Femur (tissue), 1 donor: ENCODE measurements at regions not wholly inside any gene's neighbourhood (a gene's known extent, or its start where the extent isn't known, plus 50 kb on each side); places are given as distances from the start of the nearest gene placed in this dataset.

Experiments used
- DNase-seq: peaks from one replicate; pipeline ENCODE4 v3.0.0-alpha.2; 2017

- no peak for DNase-seq
Measured at GRCh38 chr5:176711883-176712282, 64.6 kb downstream of the TSPAN17 start.

DNA sequence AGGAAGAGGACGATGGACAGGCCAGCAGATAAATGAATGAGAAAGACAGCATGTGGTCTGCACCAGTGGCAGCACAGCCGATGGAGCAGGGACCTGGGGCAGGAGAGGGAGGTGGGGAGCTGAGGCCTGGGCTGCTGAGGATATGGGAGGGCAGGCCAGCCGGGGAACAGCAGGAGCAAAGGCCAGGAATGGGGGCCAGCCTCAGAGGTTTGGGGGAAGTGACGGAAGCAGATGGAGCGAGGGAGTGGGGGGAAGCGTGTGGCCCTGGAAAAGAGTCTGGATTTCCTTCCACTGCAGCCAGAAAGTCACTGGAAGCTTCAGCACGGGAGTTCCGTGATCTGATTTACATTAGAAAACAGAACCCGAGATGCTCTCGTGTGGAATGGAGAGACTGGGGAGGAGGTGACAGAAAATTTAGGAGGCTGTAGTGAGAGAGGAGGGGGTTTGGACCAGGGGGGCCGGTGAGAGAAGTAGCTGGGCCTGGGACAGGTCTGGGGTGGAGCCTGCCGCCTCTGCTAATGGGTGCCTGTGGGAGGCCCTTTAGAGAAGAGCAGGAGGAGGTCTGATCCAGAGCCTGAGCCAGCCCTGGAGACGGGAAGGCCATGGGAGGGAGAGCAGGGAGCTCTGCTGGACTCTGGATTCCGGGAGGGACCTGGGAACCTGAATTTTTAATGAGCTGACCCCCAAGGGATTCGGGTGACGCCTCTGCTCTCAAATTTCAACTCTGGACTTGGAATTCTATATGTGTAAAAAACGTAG lies 65.4 kb downstream of the TSPAN17 start:
- DNase-seq = no peak

GRCh38 chr5:176713409-176713808 lies 66.1 kb downstream of the TSPAN17 start:
- DNase-seq = no peak

- DNase-seq = no peak
Measured at GRCh38 chr5:176714067-176714466, 66.8 kb downstream of the TSPAN17 start.

GRCh38 chr5:176716320-176716719 lies 69.0 kb downstream of the TSPAN17 start:
- DNase-seq = no peak

- no peak for DNase-seq
Measured at GRCh38 chr5:176719113-176719739, 71.9 kb downstream of the TSPAN17 start.

DNA sequence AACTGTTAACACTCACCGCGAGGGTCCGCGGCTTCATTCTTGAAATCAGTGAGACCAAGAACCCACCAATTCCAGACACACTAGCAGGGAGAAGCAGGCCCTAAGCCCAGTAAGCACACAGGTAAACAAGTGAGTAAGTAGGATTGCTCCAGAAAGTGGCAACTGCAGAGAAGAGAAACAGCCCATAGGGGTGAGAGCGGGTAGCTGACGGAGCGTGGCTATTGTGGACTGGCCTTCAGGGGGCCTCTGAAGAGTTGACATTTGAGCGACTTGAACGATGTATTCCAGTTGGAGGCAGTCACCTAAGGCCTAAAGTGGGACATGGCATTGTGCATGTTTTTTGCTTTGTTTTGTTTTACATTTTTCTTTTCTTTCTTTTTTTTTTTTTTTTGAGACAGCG lies 74.2 kb downstream of the TSPAN17 start:
- no peak for DNase-seq

GRCh38 chr5:176722757-176723156 lies 75.5 kb downstream of the TSPAN17 start:
- DNase-seq = no peak

- DNase-seq = no peak
Measured at GRCh38 chr5:176723440-176723839, 76.2 kb downstream of the TSPAN17 start.

- DNase-seq = no peak
Measured at GRCh38 chr5:176724472-176724871, 77.2 kb downstream of the TSPAN17 start.

DNA sequence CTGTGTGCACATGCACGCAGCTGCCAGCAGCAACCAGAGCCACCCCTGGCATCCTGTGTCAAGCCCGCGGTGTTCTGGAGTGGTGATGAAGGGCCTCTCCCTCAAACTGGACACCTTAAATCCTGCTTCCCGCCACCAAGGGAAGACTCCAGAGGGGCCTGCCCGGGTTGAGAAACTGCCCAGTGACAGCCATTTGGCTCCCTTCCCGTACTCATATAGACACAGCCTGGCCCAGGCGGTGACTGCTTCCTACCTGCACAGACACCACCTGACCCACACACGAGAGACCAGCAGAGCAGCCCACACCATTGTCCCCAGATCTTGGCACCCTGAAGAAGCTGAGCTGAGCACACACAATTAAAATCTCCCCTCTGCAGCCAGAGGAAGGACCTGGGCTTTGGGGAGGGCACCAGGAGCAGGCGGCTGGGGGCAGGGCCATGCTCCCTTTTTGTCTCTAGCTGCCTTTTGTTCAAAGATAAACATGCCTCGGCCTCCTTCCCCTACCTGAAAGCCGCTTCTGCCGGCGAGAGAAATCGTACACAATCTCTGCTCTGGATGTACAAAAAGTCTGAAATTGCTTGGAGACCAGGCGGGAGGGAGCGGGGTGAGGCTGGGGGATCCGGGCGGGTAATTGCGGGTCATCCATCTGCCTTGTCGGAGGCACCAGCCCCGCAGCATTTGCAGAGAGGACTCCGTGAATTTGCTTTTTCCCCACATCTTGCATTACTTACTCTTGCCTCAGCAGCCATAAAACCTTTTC lies 78.4 kb downstream of the TSPAN17 start:
- DNase-seq = no peak

- DNase-seq = no peak
Measured at GRCh38 chr5:176726746-176727527, 79.7 kb downstream of the TSPAN17 start.

- no peak for DNase-seq
Measured at GRCh38 chr5:176727528-176727900, 80.2 kb downstream of the TSPAN17 start.

DNA sequence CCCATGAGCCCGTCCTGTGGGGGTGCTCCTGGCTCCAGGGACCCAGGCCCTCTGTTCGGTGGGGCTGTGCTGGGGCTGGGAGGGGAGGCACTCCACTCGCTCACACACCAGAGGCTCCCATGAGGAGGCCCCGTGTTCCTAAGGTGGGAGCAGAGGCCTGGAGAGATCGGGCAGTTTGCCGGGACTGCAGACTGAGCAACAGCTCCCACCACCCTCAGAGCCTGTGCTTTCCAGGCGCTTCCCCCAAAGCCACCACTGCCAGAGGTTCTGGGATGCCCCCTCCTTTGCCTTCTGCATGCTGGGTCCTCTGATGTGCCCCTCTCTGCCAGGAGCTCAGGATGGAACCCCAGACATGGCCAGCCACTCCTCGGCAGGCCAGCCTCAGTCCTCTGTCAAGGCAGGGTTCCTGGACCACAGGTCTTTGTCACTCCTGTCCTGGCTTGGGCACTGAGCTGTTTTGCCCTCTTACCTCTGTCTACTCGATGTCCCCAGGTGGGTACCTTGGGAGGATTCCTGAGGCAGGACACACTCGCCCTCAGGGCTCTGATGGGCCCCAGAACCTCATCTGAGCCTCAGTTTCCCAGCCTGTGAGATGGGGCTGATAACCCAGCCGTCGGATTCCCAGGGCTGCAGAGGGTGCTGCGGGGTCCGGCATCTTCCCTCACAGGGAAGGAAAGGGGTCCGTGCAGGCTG lies 80.8 kb downstream of the TSPAN17 start:
- DNase-seq = no peak

- no peak for DNase-seq
Measured at GRCh38 chr5:176728831-176729251, 81.5 kb upstream of the UNC5A start.

DNA sequence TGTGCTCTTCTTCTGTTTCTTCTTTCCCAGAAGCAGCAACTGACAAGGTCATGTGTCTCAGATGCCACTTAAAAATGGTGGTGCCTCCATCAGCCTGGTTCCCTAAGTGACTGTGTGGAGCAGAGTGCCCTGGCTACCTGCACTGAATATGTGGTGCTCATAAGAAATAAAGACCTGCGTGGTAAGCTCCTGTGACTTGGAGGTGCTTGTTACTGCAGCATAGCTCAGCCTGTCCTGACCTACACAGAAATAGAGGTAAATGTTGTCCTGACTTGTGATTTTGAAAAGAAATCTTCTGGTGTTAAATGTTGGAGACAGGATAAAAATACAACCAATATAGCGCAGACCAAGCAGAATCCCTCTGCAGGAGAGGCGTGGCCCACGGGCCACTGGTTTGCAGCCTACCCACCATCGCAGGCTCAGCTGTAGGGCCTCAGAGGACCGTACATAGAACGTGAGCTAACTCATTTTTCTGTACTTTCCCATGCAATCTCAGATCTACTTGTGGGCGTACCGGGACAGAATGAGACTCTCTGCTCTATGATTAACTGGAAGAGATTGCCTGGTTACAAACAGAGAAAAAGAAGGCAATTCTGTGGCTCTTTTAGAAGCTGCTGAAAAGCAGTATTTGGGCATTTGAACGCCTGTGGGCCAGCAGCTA lies 79.4 kb upstream of the UNC5A start:
- no peak for DNase-seq

- no peak for DNase-seq
Measured at GRCh38 chr5:176731506-176732160, 78.7 kb upstream of the UNC5A start.

GRCh38 chr5:176732306-176732705 lies 78.1 kb upstream of the UNC5A start:
- no peak for DNase-seq

- peak; percentile 6 for DNase-seq
Measured at GRCh38 chr5:176732736-176733405, 77.5 kb upstream of the UNC5A start.

- DNase-seq = peak; percentile 5
Measured at GRCh38 chr5:176733406-176734262, 76.7 kb upstream of the UNC5A start.
